Nephron (organoid): ENCODE measurements at regions not wholly inside any gene's neighbourhood (a gene's known extent, or its start where the extent isn't known, plus 50 kb on each side); places are given as distances from the start of the nearest gene placed in this dataset.
A peak's percentile ranks its signal among the peaks of the same experiment; 100 is the strongest.
"Not testable (repeated sequence)": the region's sequence is repeated elsewhere in the genome, so short reads cannot be mapped to it uniquely, and the experiment has no call there.

Experiments used
- H3K27ac Mint-ChIP-seq, 3 experiments: 2 replicates each; pipeline ENCODE4 v1.8.0; 2020; ENCODE audit warnings: mixed read lengths in 3 of 3, mild to moderate bottlenecking in 2 of 3, moderate library complexity in 1 of 3
- H3K27me3 Mint-ChIP-seq: 2 replicates; pipeline ENCODE4 v1.8.0; 2021; ENCODE audit warnings: low read depth, mild to moderate bottlenecking, moderate library complexity, mixed read lengths
- H3K36me3 Mint-ChIP-seq: 2 replicates; pipeline ENCODE4 v1.8.0; 2020; ENCODE audit warnings: low read depth, mixed read lengths
- H3K4me1 Mint-ChIP-seq: 2 replicates; pipeline ENCODE4 v1.8.0; 2020; ENCODE audit warnings: mixed read lengths
- H3K4me3 Mint-ChIP-seq, 3 experiments: 2 replicates each; pipeline ENCODE4 v1.8.0; 2020; ENCODE audit warnings: mild to moderate bottlenecking in 3 of 3, mixed read lengths in 3 of 3, moderate library complexity in 2 of 3
- H3K9me3 Mint-ChIP-seq: 2 replicates; pipeline ENCODE4 v1.8.0; 2020; ENCODE audit warnings: mixed read lengths
- CTCF ChIP-seq, 3 experiments: fragments of 200-600 bp; sonication (generic); IDR thresholded peaks; one replicate each; pipeline ENCODE4 v1.5.0; 2021; ENCODE audit warnings: antibody characterized with exemption in 3 of 3; ENCODE audit not compliant: unreplicated experiment in 3 of 3

- H3K27ac Mint-ChIP-seq: no peak overlapping the region
- H3K4me1 Mint-ChIP-seq: no peaks in the 10 kb centered on the region
- H3K4me3 Mint-ChIP-seq: no peak overlapping the region
- no peaks in the 10 kb centered on the region for H3K36me3 Mint-ChIP-seq
- no peaks in the 10 kb centered on the region for H3K27me3 Mint-ChIP-seq
- H3K9me3 Mint-ChIP-seq: peaks cover 10% of the 10 kb centered on the region
- TF ChIP-seq CTCF (IDR thresholded peaks at IDR 0.05; ENCODE audit: unreplicated experiment in 3 of 3): no peak
Measured at GRCh38 chrX:52585892-52586291, 68.8 kb downstream of the SSX7 start.

- Mint-ChIP-seq H3K4me3 (no peak overlapping the region), H3K27ac (no peak overlapping the region), H3K4me1 (peaks cover 9% of the 10 kb centered on the region), H3K36me3 (no peaks in the 10 kb centered on the region), H3K9me3 (peaks cover 13% of the 10 kb centered on the region), H3K27me3 (no peaks in the 10 kb centered on the region)
- TF ChIP-seq CTCF (IDR thresholded peaks at IDR 0.05; ENCODE audit: unreplicated experiment in 3 of 3): no peak
Measured at GRCh38 chrX:52577464-52578173, 60.8 kb upstream of the XAGE1B start.

- Mint-ChIP-seq H3K27ac (no peak overlapping the region), H3K4me1 (peaks cover 9% of the 10 kb centered on the region), H3K9me3 (peaks cover 9% of the 10 kb centered on the region), H3K4me3 (no peak overlapping the region), H3K36me3 (no peaks in the 10 kb centered on the region), H3K27me3 (no peaks in the 10 kb centered on the region)
- no peak for TF ChIP-seq CTCF (IDR thresholded peaks at IDR 0.05; ENCODE audit: unreplicated experiment in 3 of 3)
Measured at GRCh38 chrX:52576946-52577345, 60.1 kb upstream of the XAGE1B start.

- Mint-ChIP-seq H3K36me3 (no peaks in the 10 kb centered on the region), H3K27ac (no peak overlapping the region), H3K4me3 (no peak overlapping the region), H3K27me3 (no peaks in the 10 kb centered on the region), H3K4me1 (peaks cover 9% of the 10 kb centered on the region), H3K9me3 (peaks cover 7% of the 10 kb centered on the region)
- TF ChIP-seq CTCF (IDR thresholded peaks at IDR 0.05; ENCODE audit: unreplicated experiment in 3 of 3): no peak
Measured at GRCh38 chrX:52576474-52576873, 59.6 kb upstream of the XAGE1B start.

- Mint-ChIP-seq H3K4me3 (peak overlapping the region in 1 of 3 experiments; percentile 59), H3K36me3 (no peaks in the 10 kb centered on the region), H3K4me1 (peaks cover 9% of the 10 kb centered on the region), H3K27me3 (no peaks in the 10 kb centered on the region), H3K27ac (peak overlapping the region; percentile 12 to 49 (median 37)), H3K9me3 (peaks cover 3% of the 10 kb centered on the region)
- peak; percentile 43 to 59 (median 51) for TF ChIP-seq CTCF (IDR thresholded peaks at IDR 0.05; ENCODE audit: unreplicated experiment in 3 of 3)
Measured at GRCh38 chrX:52574416-52575275, 57.8 kb upstream of the XAGE1B start.

GRCh38 chrX:52568146-52568545, 51.3 kb upstream of the XAGE1B start:
- peaks cover 12% of the 10 kb centered on the region for H3K9me3 Mint-ChIP-seq
- H3K27me3 Mint-ChIP-seq, H3K36me3 Mint-ChIP-seq, H3K27ac Mint-ChIP-seq, H3K4me3 Mint-ChIP-seq, H3K4me1 Mint-ChIP-seq: not testable (repeated sequence)
